ENCODE measurements at regions not wholly inside any gene's neighbourhood (a gene's known extent, or its start where the extent isn't known, plus 50 kb on each side); places are given as distances from the start of the nearest gene placed in this dataset.

GRCh38 chr9:4381744-4382143, 81.9 kb upstream of the GLIS3 start:
- ChIA-PET CTCF (no interaction called here), POLR2A (ENCODE audit: unreplicated experiment) (no interaction called here)
- in situ Hi-C loops (cut with MboI; ENCODE audit: low sequenced_read_pairs) (loop anchor here (25.0 kb wide), 1 partner anchor 1206 kb away; no protein-coding TSS in a partner anchor), dilution Hi-C loops (cut with HindIII; ENCODE audit: low sequenced_read_pairs, unreplicated experiment) (no loop called here), intact Hi-C loops (cut with micrococcal nuclease) (loop anchor here (1.0 to 10.0 kb wide), 5 partner anchors 259 to 607 kb away; partner anchors contain the start of gene AK3)
- TF ChIP-seq CTCF (conservative IDR thresholded peaks at IDR 0.05; ENCODE audit: low read depth, low read length): no peak
- no peak for TF ChIP-seq MAFK (IDR thresholded peaks at IDR 0.05; ENCODE audit: low read depth, low read length)
- no peak for TF ChIP-seq CHD1 (IDR thresholded peaks at IDR 0.05; ENCODE audit: low read depth, low read length)
- TF ChIP-seq RFX5 (IDR thresholded peaks at IDR 0.05; ENCODE audit: low read depth, low read length): no peak
- no peak for TF ChIP-seq CEBPB (IDR thresholded peaks at IDR 0.05; ENCODE audit: low read depth, low read length)
- no peak for TF ChIP-seq MXI1 (IDR thresholded peaks at IDR 0.05; ENCODE audit: borderline replicate concordance, low read depth, low read length)
- no peak for TF ChIP-seq USF2 (IDR thresholded peaks at IDR 0.05; ENCODE audit: low read depth, low read length)
- TF ChIP-seq MAZ (IDR thresholded peaks at IDR 0.05; ENCODE audit: borderline replicate concordance, low read depth, low read length): no peak
- TF ChIP-seq BHLHE40 (IDR thresholded peaks at IDR 0.05; ENCODE audit: low read depth, low read length): no peak
- TF ChIP-seq RAD21 (IDR thresholded peaks at IDR 0.05; ENCODE audit: low read length): no peak
- TF ChIP-seq RCOR1 (IDR thresholded peaks at IDR 0.05; ENCODE audit: insufficient replicate concordance, low read length): no peak
- no peak for TF ChIP-seq FOS (IDR thresholded peaks at IDR 0.05; ENCODE audit: low read depth, low read length)
- TF ChIP-seq POLR2A (IDR thresholded peaks at IDR 0.05; ENCODE audit: low read depth, low read length): no peak
- no peak for TF ChIP-seq ELK1 (IDR thresholded peaks at IDR 0.05; ENCODE audit: borderline replicate concordance, low read depth, low read length)
- no peak for TF ChIP-seq SMC3 (IDR thresholded peaks at IDR 0.05; ENCODE audit: low read depth, low read length)
- no peak for TF ChIP-seq NFE2L2 (IDR thresholded peaks at IDR 0.05; ENCODE audit: low read depth, low read length)
- no peak overlapping the region for H3K4ac ChIP-seq (ENCODE audit: low read depth, low read length)
- no peak overlapping the region for H3K56ac ChIP-seq (ENCODE audit: extremely low read depth, insufficient read depth, low read length)
- H2BK15ac ChIP-seq (ENCODE audit: low read depth, low read length): no peak overlapping the region
- no TSS peak for BruUV-seq (replicated peaks)
- H3K4me2 ChIP-seq (ENCODE audit: low read depth, low read length): no peak overlapping the region
- no peak overlapping the region for H3K9ac ChIP-seq (ENCODE audit: low read depth, low read length)
- H3K9me3 ChIP-seq (ENCODE audit: control insufficient read depth, insufficient read depth, low read length): no peaks in the 10 kb centered on the region
- H4K20me1 ChIP-seq (ENCODE audit: insufficient read depth, low read length): no peaks in the 10 kb centered on the region
- 60% methylated on average over 1 of the region's 4 CpGs; no CpG with 5 or more reads in 1 of the 2 experiments for WGBS, 2 experiments (ENCODE audit: extremely low coverage in 2 of 2, insufficient read length in 1 of 2)
- H2BK5ac ChIP-seq (ENCODE audit: low read depth, low read length, poor library complexity, severe bottlenecking): no peak overlapping the region
- H3K27ac ChIP-seq (ENCODE audit: insufficient read depth, low read length): no peak overlapping the region
- no peak overlapping the region for H3K4me3 ChIP-seq (ENCODE audit: insufficient read depth, low read depth, low read length)
- H4K8ac ChIP-seq (ENCODE audit: low read depth in 2 of 2, low read length in 2 of 2): no peak overlapping the region
- no peak overlapping the region for H4K5ac ChIP-seq (ENCODE audit: low read depth, low read length)
- H3K14ac ChIP-seq (replicated peaks; ENCODE audit: low read depth, low read length): no peak overlapping the region
- no peak overlapping the region for H2AFZ ChIP-seq (replicated peaks; ENCODE audit: low read length, poor library complexity)
- H3K79me1 ChIP-seq (ENCODE audit: low read depth in 1 of 2, low read length in 2 of 2): no peaks in the 10 kb centered on the region
- DNase-seq: no peak
- H3K23ac ChIP-seq (ENCODE audit: low read depth, low read length): no peak overlapping the region
- no peak overlapping the region for H2AK5ac ChIP-seq (ENCODE audit: low read depth, low read length)
- ATAC-seq (ENCODE audit: low read depth): no peak
- peaks cover 19% of the 10 kb centered on the region for H3K27me3 ChIP-seq (ENCODE audit: control insufficient read depth, insufficient read depth, low read length)
- H3K9me1 ChIP-seq (ENCODE audit: insufficient read depth, low read length): no peaks in the 10 kb centered on the region
- no peaks in the 10 kb centered on the region for H3K36me3 ChIP-seq (ENCODE audit: control insufficient read depth, insufficient read depth, low read length)
- H2BK20ac ChIP-seq (ENCODE audit: low read depth, low read length): no peak overlapping the region
- H4K91ac ChIP-seq (ENCODE audit: insufficient read depth, low read depth, low read length): no peak overlapping the region
- H2BK120ac ChIP-seq (ENCODE audit: low read depth, low read length): no peak overlapping the region
- H2AK9ac ChIP-seq (replicated peaks; ENCODE audit: low read depth, low read length, poor library complexity): no peak overlapping the region
- H3K4me1 ChIP-seq (ENCODE audit: control insufficient read depth, insufficient read depth, low read length): no peaks in the 10 kb centered on the region
- H3K18ac ChIP-seq (ENCODE audit: low read depth, low read length): no peak overlapping the region

Measured in IMR-90 (cell line).